GM18520 (cell line): ENCODE measurements at regions not wholly inside any gene's neighbourhood (a gene's known extent, or its start where the extent isn't known, plus 50 kb on each side); places are given as distances from the start of the nearest gene placed in this dataset.

ENCODE experiments used
- ATAC-seq: cut with Tn5 transposase; IDR thresholded peaks from one replicate; pipeline ENCODE4 v1.9.1; 2021; ENCODE audit not compliant: unreplicated experiment

- no peak for ATAC-seq
These were observed 974.2 kb upstream of the C9orf72 start for GRCh38 chr9:28547527-28547926.

- no peak for ATAC-seq
These were observed 990.1 kb upstream of the C9orf72 start for GRCh38 chr9:28563291-28563934.

GRCh38 chr9:28583832-28584231, 1010.6 kb upstream of the C9orf72 start:
- ATAC-seq, result no peak

- ATAC-seq, result no peak
These were observed 1011.3 kb upstream of the C9orf72 start for GRCh38 chr9:28584542-28584941.

- no peak for ATAC-seq
These were observed 1013.8 kb upstream of the C9orf72 start for GRCh38 chr9:28587052-28587451.

- no peak for ATAC-seq
These were observed 1025.1 kb upstream of the C9orf72 start for GRCh38 chr9:28598408-28598807.

GRCh38 chr9:28600226-28600625, 1026.9 kb upstream of the C9orf72 start:
- no peak for ATAC-seq

- ATAC-seq, result no peak
These were observed 1034.6 kb upstream of the C9orf72 start for GRCh38 chr9:28607843-28608242.

GRCh38 chr9:28610339-28610738, 1037.1 kb upstream of the C9orf72 start:
- ATAC-seq, result no peak

- no peak for ATAC-seq
These were observed 1043.0 kb upstream of the C9orf72 start for GRCh38 chr9:28616310-28616709.

- no peak for ATAC-seq
These were observed 1046.7 kb upstream of the C9orf72 start for GRCh38 chr9:28620011-28620410.

GRCh38 chr9:28620661-28621060, 1047.4 kb upstream of the C9orf72 start:
- ATAC-seq, result no peak

- no peak for ATAC-seq
These were observed 1051.5 kb upstream of the C9orf72 start for GRCh38 chr9:28624771-28625170.

GRCh38 chr9:28628031-28628430, 1054.8 kb upstream of the C9orf72 start:
- ATAC-seq, result no peak

- no peak for ATAC-seq
These were observed 1075.4 kb upstream of the C9orf72 start for GRCh38 chr9:28648723-28649122.

GRCh38 chr9:28650327-28650726, 1077.0 kb upstream of the C9orf72 start:
- no peak for ATAC-seq

GRCh38 chr9:28651050-28651722, 1077.9 kb upstream of the C9orf72 start:
- ATAC-seq, result peak; percentile 63

GRCh38 chr9:28653216-28653615, 1079.9 kb upstream of the C9orf72 start:
- no peak for ATAC-seq

GRCh38 chr9:28656727-28657126, 1083.4 kb upstream of the C9orf72 start:
- no peak for ATAC-seq

GRCh38 chr9:28661853-28662252, 1088.6 kb upstream of the C9orf72 start:
- ATAC-seq, result no peak

GRCh38 chr9:28662675-28663074, 1089.4 kb upstream of the C9orf72 start:
- no peak for ATAC-seq

- ATAC-seq, result no peak
These were observed 1094.9 kb upstream of the C9orf72 start for GRCh38 chr9:28668158-28668557.

GRCh38 chr9:28671000-28671399, 1097.7 kb upstream of the C9orf72 start:
- ATAC-seq, result no peak
